SH-SY5Y (cell line): ENCODE measurements at regions not wholly inside any gene's neighbourhood (a gene's known extent, or its start where the extent isn't known, plus 50 kb on each side); places are given as distances from the start of the nearest gene placed in this dataset.

Experiments
- GATA2 ChIP-seq: IDR thresholded peaks from 2 replicates; pipeline ENCODE4 v1.6.1; 2011; ENCODE audit warnings: mild to moderate bottlenecking, low read depth, low read length
- GATA3 ChIP-seq: IDR thresholded peaks from 2 replicates; pipeline ENCODE4 v1.6.1; 2011; ENCODE audit warnings: low read depth, mild to moderate bottlenecking, low read length, moderate library complexity

- TF ChIP-seq GATA2 (no peak), GATA3 (no peak)
These were observed 245.6 kb upstream of the SALL3 start for GRCh38 chr18:78733762-78734613.
